ENCODE measurements at regions not wholly inside any gene's neighbourhood (a gene's known extent, or its start where the extent isn't known, plus 50 kb on each side); places are given as distances from the start of the nearest gene placed in this dataset.

DNA sequence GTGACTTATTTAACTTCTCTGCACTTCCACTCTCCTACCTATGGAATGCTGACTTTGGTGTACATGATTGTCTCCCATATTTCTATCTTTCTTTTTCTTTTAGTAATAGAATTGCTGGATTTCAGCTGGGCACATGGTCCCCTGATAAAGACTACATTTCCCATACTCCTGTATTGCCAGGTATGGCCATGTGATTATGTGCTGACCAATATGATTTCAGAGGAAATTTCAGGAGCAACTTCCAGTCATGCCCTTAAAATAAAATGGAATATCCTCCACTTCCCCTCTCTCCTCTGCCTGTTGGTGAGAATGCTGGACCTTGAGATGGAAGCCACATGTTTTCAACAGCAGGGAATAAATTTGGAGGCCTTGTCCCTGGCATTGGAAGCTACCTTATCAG lies 130.7 kb upstream of the IGSF21 start:
- TF ChIP-seq EZH2 (IDR thresholded peaks at IDR 0.05): no peak
- no peak for TF ChIP-seq POLR2AphosphoS5 (IDR thresholded peaks at IDR 0.05; ENCODE audit: borderline replicate concordance, low read depth, low read length)
- TF ChIP-seq FOXP2 (optimal IDR thresholded peaks at IDR 0.05; ENCODE audit: control extremely low read depth, extremely low read length, insufficient read depth): no peak
